Chondrocyte (in vitro differentiated cells): ENCODE measurements at regions not wholly inside any gene's neighbourhood (a gene's known extent, or its start where the extent isn't known, plus 50 kb on each side); places are given as distances from the start of the nearest gene placed in this dataset.

Experiments
- DNase-seq: peaks from one replicate; pipeline ENCODE4 v3.0.0; 2021; ENCODE audit warnings: mixed read lengths, low spot score
- H3K27ac Mint-ChIP-seq: one replicate; pipeline ENCODE4 v1.8.0; 2021; ENCODE audit warnings: mild to moderate bottlenecking, moderate library complexity, mixed read lengths; ENCODE audit not compliant: unreplicated experiment
- H3K27me3 Mint-ChIP-seq: 2 replicates; pipeline ENCODE4 v1.8.0; 2021; ENCODE audit warnings: low read depth, mixed read lengths
- H3K36me3 Mint-ChIP-seq: 2 replicates; pipeline ENCODE4 v1.8.0; 2021; ENCODE audit warnings: low read depth, mixed read lengths
- H3K4me1 Mint-ChIP-seq: 2 replicates; pipeline ENCODE4 v1.8.0; 2021; ENCODE audit warnings: low read depth, mild to moderate bottlenecking, mixed read lengths
- H3K4me3 Mint-ChIP-seq: one replicate; pipeline ENCODE4 v1.8.0; 2021; ENCODE audit warnings: mild to moderate bottlenecking, moderate library complexity, mixed read lengths; ENCODE audit not compliant: unreplicated experiment
- H3K9me3 Mint-ChIP-seq: 2 replicates; pipeline ENCODE4 v1.8.0; 2021; ENCODE audit warnings: low read depth, mixed read lengths
- CTCF ChIP-seq: fragments of 200-600 bp; sonication (generic); IDR thresholded peaks from 2 replicates; pipeline ENCODE4 v1.5.0; 2021; ENCODE audit warnings: antibody characterized with exemption, mild to moderate bottlenecking, moderate library complexity

GRCh38 chr2:149739171-149739882 lies 151.8 kb upstream of the MMADHC start:
- Mint-ChIP-seq H3K4me3 (no peak overlapping the region), H3K27me3 (no peaks in the 10 kb centered on the region), H3K9me3 (peaks cover 12% of the 10 kb centered on the region), H3K4me1 (peaks cover 54% of the 10 kb centered on the region), H3K36me3 (peaks cover 2% of the 10 kb centered on the region), H3K27ac (no peak overlapping the region)
- no peak for TF ChIP-seq CTCF
- DNase-seq: no peak

GRCh38 chr2:149738767-149739166 lies 151.2 kb upstream of the MMADHC start:
- peaks cover 54% of the 10 kb centered on the region for H3K4me1 Mint-ChIP-seq
- no peak overlapping the region for H3K27ac Mint-ChIP-seq
- TF ChIP-seq CTCF: no peak
- no peak for DNase-seq
- peaks cover 2% of the 10 kb centered on the region for H3K36me3 Mint-ChIP-seq
- H3K4me3 Mint-ChIP-seq: no peak overlapping the region
- H3K9me3 Mint-ChIP-seq: peaks cover 12% of the 10 kb centered on the region
- H3K27me3 Mint-ChIP-seq: no peaks in the 10 kb centered on the region

GRCh38 chr2:149737896-149738295 lies 150.3 kb upstream of the MMADHC start:
- Mint-ChIP-seq H3K27ac (no peak overlapping the region), H3K9me3 (peaks cover 12% of the 10 kb centered on the region), H3K36me3 (peaks cover 2% of the 10 kb centered on the region), H3K27me3 (no peaks in the 10 kb centered on the region), H3K4me1 (peaks cover 53% of the 10 kb centered on the region), H3K4me3 (no peak overlapping the region)
- DNase-seq: no peak
- TF ChIP-seq CTCF: no peak

GRCh38 chr2:149735237-149735958 lies 147.8 kb upstream of the MMADHC start:
- peaks cover 2% of the 10 kb centered on the region for H3K36me3 Mint-ChIP-seq
- no peaks in the 10 kb centered on the region for H3K27me3 Mint-ChIP-seq
- DNase-seq: no peak
- no peak for TF ChIP-seq CTCF
- peaks cover 12% of the 10 kb centered on the region for H3K9me3 Mint-ChIP-seq
- no peak overlapping the region for H3K27ac Mint-ChIP-seq
- no peak overlapping the region for H3K4me3 Mint-ChIP-seq
- H3K4me1 Mint-ChIP-seq: peaks cover 48% of the 10 kb centered on the region

DNA sequence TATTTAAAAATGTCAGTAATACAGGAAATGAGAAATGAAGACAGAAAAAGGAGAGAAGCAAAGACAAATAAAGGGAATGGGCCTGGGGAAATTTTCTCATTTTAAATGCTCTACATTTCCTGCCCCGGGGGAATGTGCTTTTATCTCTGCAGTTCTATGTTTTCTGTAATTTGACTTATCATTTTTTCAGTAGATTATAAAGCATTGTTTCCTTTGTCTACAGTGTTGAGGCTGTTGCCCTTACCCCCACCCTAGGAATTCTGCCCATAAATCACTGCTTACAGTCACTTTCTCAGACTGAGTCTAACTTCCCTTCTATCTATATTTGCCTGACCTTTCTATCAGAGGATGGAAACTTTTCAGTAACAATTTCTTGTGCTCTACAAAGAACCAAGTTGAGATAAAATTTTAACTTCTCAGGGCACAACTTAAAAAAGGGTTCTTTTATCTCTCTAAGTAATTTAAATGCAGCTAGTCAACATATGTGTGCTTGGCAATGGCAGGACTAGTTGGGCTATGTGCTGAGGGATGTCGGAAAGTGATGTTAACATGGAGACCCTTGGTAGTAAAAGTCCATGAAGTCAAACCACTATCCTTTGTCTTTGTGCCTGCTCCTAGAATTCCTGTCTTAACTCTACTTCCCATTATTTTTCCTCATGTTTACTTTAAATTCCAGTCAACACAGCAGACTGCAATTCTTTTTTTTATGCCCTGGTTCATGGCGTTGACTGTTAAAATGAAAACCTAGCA lies 146.5 kb upstream of the MMADHC start:
- peaks cover 12% of the 10 kb centered on the region for H3K9me3 Mint-ChIP-seq
- peaks cover 2% of the 10 kb centered on the region for H3K36me3 Mint-ChIP-seq
- H3K4me3 Mint-ChIP-seq: no peak overlapping the region
- DNase-seq: no peak
- H3K27ac Mint-ChIP-seq: peak overlapping the region; percentile 74
- no peak for TF ChIP-seq CTCF
- H3K27me3 Mint-ChIP-seq: no peaks in the 10 kb centered on the region
- peaks cover 53% of the 10 kb centered on the region for H3K4me1 Mint-ChIP-seq
